ENCODE measurements at regions not wholly inside any gene's neighbourhood (a gene's known extent, or its start where the extent isn't known, plus 50 kb on each side); places are given as distances from the start of the nearest gene placed in this dataset.

- Histone ChIP-seq H4K20me1 (ENCODE audit: low read length) (no peaks in the 10 kb centered on the region), H3K9ac (ENCODE audit: low read length) (no peak overlapping the region), H3K27me3 (ENCODE audit: low read length) (peaks cover 84% of the 10 kb centered on the region), H3K9me3 (ENCODE audit: low read length) (no peaks in the 10 kb centered on the region), H3F3A (ENCODE audit: low read length, unreplicated experiment) (no peaks in the 10 kb centered on the region), H3K27ac (ENCODE audit: low read length) (no peak overlapping the region), H3K36me3 (ENCODE audit: low read depth, low read length) (no peaks in the 10 kb centered on the region), H3K79me2 (ENCODE audit: low read length) (no peaks in the 10 kb centered on the region), H3K4me1 (ENCODE audit: insufficient read depth, low read length) (no peaks in the 10 kb centered on the region), H3K4me2 (ENCODE audit: low read length) (no peak overlapping the region), H3K9me2 (replicated peaks; ENCODE audit: low read length) (no peaks in the 10 kb centered on the region), H3K4me3 (ENCODE audit: low read length) (no peak overlapping the region), H2AFZ (ENCODE audit: low read length) (no peak overlapping the region)
- POLR2A ChIA-PET (ENCODE audit: unreplicated experiment): no interaction called here
- no peak for TF ChIP-seq EZH2phosphoT487 (IDR thresholded peaks at IDR 0.05; ENCODE audit: borderline replicate concordance, low read length)
- no peak for TF ChIP-seq CTCF (conservative IDR thresholded peaks at IDR 0.05; ENCODE audit: low read depth, low read length)
- TF ChIP-seq EZH2 (IDR thresholded peaks at IDR 0.05; ENCODE audit: low read length, unreplicated experiment): no peak
- no peak for DNase-seq
- intact Hi-C loops (cut with micrococcal nuclease): no loop called here
- CTCF ChIA-PET: no interaction called here
- no TSS peak for BruUV-seq (replicated peaks)
- ATAC-seq: no peak
Measured at GRCh38 chr7:32216759-32217158, 146.6 kb upstream of the PDE1C start.

- H3K4me3 ChIP-seq (ENCODE audit: low read length): no peak overlapping the region
- ATAC-seq (no peak), DNase-seq (no peak)
- peaks cover 81% of the 10 kb centered on the region for H3K27me3 ChIP-seq (ENCODE audit: low read length)
- H3K9me2 ChIP-seq (replicated peaks; ENCODE audit: low read length): no peaks in the 10 kb centered on the region
- no peaks in the 10 kb centered on the region for H3K36me3 ChIP-seq (ENCODE audit: low read depth, low read length)
- H3K4me2 ChIP-seq (ENCODE audit: low read length): no peak overlapping the region
- intact Hi-C loops (cut with micrococcal nuclease): no loop called here
- TF ChIP-seq EZH2 (IDR thresholded peaks at IDR 0.05; ENCODE audit: low read length, unreplicated experiment) (no peak), CTCF (conservative IDR thresholded peaks at IDR 0.05; ENCODE audit: low read depth, low read length) (no peak), EZH2phosphoT487 (IDR thresholded peaks at IDR 0.05; ENCODE audit: borderline replicate concordance, low read length) (no peak)
- H3K4me1 ChIP-seq (ENCODE audit: insufficient read depth, low read length): no peaks in the 10 kb centered on the region
- H3K27ac ChIP-seq (ENCODE audit: low read length): no peak overlapping the region
- CTCF ChIA-PET: interaction anchor here (0.6 kb wide), 2 partner anchors 264 to 438 kb away, joined by 3 to 8 read pairs; no protein-coding TSS in a partner anchor
- H3K79me2 ChIP-seq (ENCODE audit: low read length): no peaks in the 10 kb centered on the region
- BruUV-seq (replicated peaks): no TSS peak
- H3K9ac ChIP-seq (ENCODE audit: low read length): no peak overlapping the region
- POLR2A ChIA-PET (ENCODE audit: unreplicated experiment): no interaction called here
- H2AFZ ChIP-seq (ENCODE audit: low read length): no peak overlapping the region
- H3K9me3 ChIP-seq (ENCODE audit: low read length): no peaks in the 10 kb centered on the region
- H3F3A ChIP-seq (ENCODE audit: low read length, unreplicated experiment): no peaks in the 10 kb centered on the region
- H4K20me1 ChIP-seq (ENCODE audit: low read length): no peaks in the 10 kb centered on the region
Measured at GRCh38 chr7:32215697-32216096, 145.5 kb upstream of the PDE1C start.

GRCh38 chr7:32214913-32215312 is 144.7 kb upstream of the PDE1C start:
- no peak overlapping the region for H2AFZ ChIP-seq (ENCODE audit: low read length)
- intact Hi-C loops (cut with micrococcal nuclease): no loop called here
- ATAC-seq (no peak), DNase-seq (no peak)
- no peaks in the 10 kb centered on the region for H3K36me3 ChIP-seq (ENCODE audit: low read depth, low read length)
- no peaks in the 10 kb centered on the region for H3K9me3 ChIP-seq (ENCODE audit: low read length)
- ChIA-PET CTCF (no interaction called here), POLR2A (ENCODE audit: unreplicated experiment) (no interaction called here)
- H3F3A ChIP-seq (ENCODE audit: low read length, unreplicated experiment): no peaks in the 10 kb centered on the region
- no peaks in the 10 kb centered on the region for H3K79me2 ChIP-seq (ENCODE audit: low read length)
- H3K4me3 ChIP-seq (ENCODE audit: low read length): no peak overlapping the region
- no peak overlapping the region for H3K4me2 ChIP-seq (ENCODE audit: low read length)
- BruUV-seq (replicated peaks): no TSS peak
- TF ChIP-seq CTCF (conservative IDR thresholded peaks at IDR 0.05; ENCODE audit: low read depth, low read length) (no peak), EZH2phosphoT487 (IDR thresholded peaks at IDR 0.05; ENCODE audit: borderline replicate concordance, low read length) (no peak), EZH2 (IDR thresholded peaks at IDR 0.05; ENCODE audit: low read length, unreplicated experiment) (no peak)
- no peaks in the 10 kb centered on the region for H3K9me2 ChIP-seq (replicated peaks; ENCODE audit: low read length)
- peaks cover 80% of the 10 kb centered on the region for H3K27me3 ChIP-seq (ENCODE audit: low read length)
- no peaks in the 10 kb centered on the region for H3K4me1 ChIP-seq (ENCODE audit: insufficient read depth, low read length)
- no peaks in the 10 kb centered on the region for H4K20me1 ChIP-seq (ENCODE audit: low read length)
- H3K9ac ChIP-seq (ENCODE audit: low read length): no peak overlapping the region
- no peak overlapping the region for H3K27ac ChIP-seq (ENCODE audit: low read length)

All from PC-3 (cell line).